COLO829 (cell line): ENCODE measurements at regions not wholly inside any gene's neighbourhood (a gene's known extent, or its start where the extent isn't known, plus 50 kb on each side); places are given as distances from the start of the nearest gene placed in this dataset.
A peak's percentile ranks its signal among the peaks of the same experiment; 100 is the strongest.

ENCODE experiments used
- DNase-seq: peaks from one replicate; pipeline ENCODE4 v3.0.0; 2012; ENCODE audit warnings: low spot score

DNA sequence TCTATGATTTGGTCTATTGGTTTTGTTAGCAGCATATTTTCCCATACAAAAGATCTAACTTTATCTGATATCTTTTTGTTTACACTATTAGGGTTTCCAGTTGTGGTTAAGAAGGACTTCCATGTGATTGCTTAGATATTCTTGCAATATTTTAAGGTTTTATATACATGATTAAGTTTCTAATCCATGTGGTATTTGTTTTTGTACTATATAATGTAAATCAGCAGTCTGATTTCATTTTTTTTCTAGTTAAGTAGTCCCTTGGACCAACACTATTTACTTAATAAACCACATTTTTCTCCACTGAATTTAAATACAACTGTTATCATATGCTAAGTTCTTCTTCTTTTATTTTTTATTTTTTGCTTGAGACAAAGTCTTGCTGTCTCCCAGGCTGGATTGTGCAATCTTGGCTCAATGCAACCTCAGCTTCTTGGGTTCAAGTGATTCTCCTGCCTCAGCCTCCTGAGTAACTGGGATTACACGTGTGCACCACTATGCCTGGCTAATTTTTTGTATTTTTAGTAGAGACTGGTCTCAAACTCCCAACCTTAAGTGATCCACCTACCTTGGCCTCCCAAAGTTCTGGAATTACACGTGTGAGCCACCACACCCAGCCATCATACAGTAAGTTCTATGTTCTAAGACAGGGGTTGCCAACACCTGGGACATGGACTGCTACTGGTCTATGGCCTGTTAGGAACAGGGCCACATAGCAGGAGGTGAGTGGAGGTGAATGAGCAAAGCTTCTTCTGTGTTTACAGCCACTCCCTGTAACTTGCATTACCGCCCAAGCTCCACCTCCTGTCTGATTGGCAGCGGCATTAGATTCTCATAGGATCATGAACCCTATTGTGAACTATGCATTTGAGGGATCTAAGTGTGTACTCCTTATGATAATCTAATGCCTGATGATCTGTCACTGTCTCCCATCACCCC lies 58.5 kb upstream of the RAB27B start:
- DNase-seq: no peak

- no peak for DNase-seq
Measured at GRCh38 chr18:54772056-54772455, 56.2 kb upstream of the RAB27B start.

DNA sequence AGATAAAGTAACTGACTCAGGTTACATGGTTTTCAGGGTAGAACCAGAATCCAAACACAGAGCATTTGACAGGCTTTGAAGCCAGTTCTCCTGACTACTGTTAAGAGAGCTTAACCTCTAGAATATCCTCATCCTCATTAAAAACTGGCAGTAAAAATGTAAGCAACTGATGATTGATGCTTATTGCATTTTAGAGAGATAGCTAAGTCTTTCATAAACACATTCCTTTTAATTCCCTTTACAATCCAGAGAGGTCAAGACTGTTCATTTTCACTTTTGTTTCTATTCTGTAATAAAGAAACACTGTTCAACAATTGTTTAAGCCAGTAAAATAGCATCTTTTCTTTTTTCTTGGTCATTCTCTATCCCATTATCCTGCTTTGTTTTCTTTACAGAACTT lies 53.9 kb upstream of the RAB27B start:
- no peak for DNase-seq

GRCh38 chr18:54774981-54775665 lies 53.2 kb upstream of the RAB27B start:
- DNase-seq: no peak

- DNase-seq: peak; percentile 18
Measured at GRCh38 chr18:54775686-54776085, 52.6 kb upstream of the RAB27B start.

- peak; percentile 82 for DNase-seq
Measured at GRCh38 chr18:54776282-54776977, 51.8 kb upstream of the RAB27B start.

GRCh38 chr18:54777118-54777791 lies 51.0 kb upstream of the RAB27B start:
- DNase-seq: no peak

DNA sequence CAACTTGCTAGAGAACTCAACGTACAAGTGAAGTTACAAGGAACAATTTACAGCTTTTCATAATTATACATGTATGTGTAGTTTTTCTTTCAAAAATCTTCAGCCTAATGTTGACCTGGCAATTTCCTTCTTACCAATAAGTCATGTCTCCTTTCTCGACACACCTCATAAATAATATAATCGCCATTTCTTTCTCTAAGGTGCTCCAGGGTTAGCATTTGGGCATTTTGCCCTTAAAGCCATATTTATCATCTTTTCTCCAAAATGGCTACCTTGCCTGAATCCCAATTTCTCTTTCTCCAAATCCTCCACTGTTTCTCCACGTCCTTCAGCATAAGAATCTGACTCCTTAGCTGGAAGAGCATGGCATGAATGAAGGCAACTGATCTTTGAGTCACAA lies 50.3 kb upstream of the RAB27B start:
- no peak for DNase-seq
